GM12878 (cell line): ENCODE measurements at regions not wholly inside any gene's neighbourhood (a gene's known extent, or its start where the extent isn't known, plus 50 kb on each side); places are given as distances from the start of the nearest gene placed in this dataset.

ENCODE experiments used
- HDAC6 ChIP-seq: fragments of 200-600 bp; sonication (generic); IDR thresholded peaks from one replicate; pipeline ENCODE4 v1.8.0; 2017; ENCODE audit warnings: antibody characterized with exemption; ENCODE audit not compliant: unreplicated experiment
- IKZF2 ChIP-seq, 2 experiments: fragments of 450-650 bp; IDR thresholded peaks; 2 replicates each; pipeline ENCODE4 v1.6.1; 2017; ENCODE audit warnings: mild to moderate bottlenecking in 2 of 2, moderate library complexity in 2 of 2
- PAX8 ChIP-seq: fragments of 450-650 bp; IDR thresholded peaks from 2 replicates; pipeline ENCODE4 v1.6.1; 2017; ENCODE audit warnings: mild to moderate bottlenecking, moderate library complexity
- PRDM15 ChIP-seq: fragments of 450-650 bp; formaldehyde crosslinking; IDR thresholded peaks from 2 replicates; pipeline ENCODE4 v1.4.0; 2020; ENCODE audit warnings: mild to moderate bottlenecking, moderate library complexity
- RB1 ChIP-seq: fragments of 450-650 bp; formaldehyde crosslinking; IDR thresholded peaks from 2 replicates; pipeline ENCODE4 v1.6.1; 2017; ENCODE audit warnings: mild to moderate bottlenecking, borderline replicate concordance
- SREBF1 ChIP-seq: IDR thresholded peaks from 2 replicates; pipeline ENCODE4 v1.6.1; 2012; ENCODE audit warnings: mild to moderate bottlenecking, low read length
- SRF ChIP-seq, 2 experiments: IDR thresholded peaks; 2 replicates each; pipeline ENCODE4 v1.6.1; 2011; ENCODE audit warnings: low read depth in 2 of 2, low read length in 2 of 2, mild to moderate bottlenecking in 1 of 2, moderate library complexity in 1 of 2
- ZNF207 ChIP-seq: fragments of 450-650 bp; IDR thresholded peaks from 2 replicates; pipeline ENCODE4 v1.6.1; 2014; ENCODE audit warnings: antibody characterized with exemption, mild to moderate bottlenecking, borderline replicate concordance
- ZNF384 ChIP-seq: IDR thresholded peaks from 2 replicates; pipeline ENCODE4 v1.6.1; 2012; ENCODE audit warnings: low read depth, mild to moderate bottlenecking, low read length, improper control_type of control experiment, borderline replicate concordance

DNA sequence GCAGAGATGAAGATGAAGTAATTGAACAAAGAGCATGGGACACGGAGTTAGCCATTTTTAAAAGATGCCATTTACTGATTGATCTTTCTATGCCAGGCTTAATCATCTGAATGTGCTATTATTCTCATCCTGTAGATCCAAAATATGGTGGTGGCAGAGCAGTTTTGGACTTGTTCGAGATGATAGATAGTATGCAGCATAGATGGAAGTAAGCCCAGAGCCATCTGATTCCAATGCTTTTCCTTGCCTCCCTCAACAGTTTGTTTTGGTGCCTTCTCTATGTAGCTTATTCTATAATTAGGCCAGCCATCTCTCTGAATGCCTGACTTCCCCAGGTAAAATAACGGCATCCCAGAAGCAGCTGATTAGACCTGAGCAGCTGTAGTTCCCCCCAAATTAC is 152.6 kb upstream of the CLNK start (continued):
- TF ChIP-seq PRDM15 (CRISPR knock-in tag) (no peak), IKZF2 (IDR thresholded peaks at IDR 0.05) (no peak), PAX8 (no peak), HDAC6 (no peak), SREBF1 (no peak), RB1 (no peak), SRF (IDR thresholded peaks at IDR 0.05; ENCODE audit: low read depth in 2 of 2, low read length in 2 of 2) (no peak), ZNF384 (no peak), ZNF207 (no peak)
- TF ChIP-seq, all 136 proteins: peak for 0
